ENCODE measurements at regions not wholly inside any gene's neighbourhood (a gene's known extent, or its start where the extent isn't known, plus 50 kb on each side); places are given as distances from the start of the nearest gene placed in this dataset.
"Not testable (repeated sequence)": the region's sequence is repeated elsewhere in the genome, so short reads cannot be mapped to it uniquely, and the experiment has no call there.

GRCh38 chr3:195989921-195990840, 81.8 kb upstream of the TNK2 start:
- DNase-seq (peak; percentile 92 to 98 (median 97)), ATAC-seq (peak; percentile 85 to 93 (median 88))
- H3K36me3 ChIP-seq; H3K4me1 ChIP-seq; H3K9me3 ChIP-seq; intact Hi-C loops (cut with DNase I); H3K27me3 ChIP-seq: not testable (repeated sequence)
- peak overlapping the region; percentile 66 to 93 (median 82) for H3K27ac ChIP-seq
- WGBS (ENCODE audit: insufficient coverage, low coverage, low lambda C conversion rate, missing lambda C conversion rate), result 7% methylated on average over 4 of the region's 107 CpGs
- H3K4me3 ChIP-seq, result peak overlapping the region; percentile 72 to 77 (median 75)
- TF ChIP-seq POLR2A (IDR thresholded peaks at IDR 0.05), result peak; percentile 58

GRCh38 chr3:195989197-195989920, 81.0 kb upstream of the TNK2 start:
- ATAC-seq (peak; percentile 76 to 82 (median 77)), DNase-seq (peak; percentile 73 to 77 (median 75))
- H3K4me1 ChIP-seq; H3K36me3 ChIP-seq; intact Hi-C loops (cut with DNase I); H3K9me3 ChIP-seq; H3K27me3 ChIP-seq: not testable (repeated sequence)
- no CpG with 5 or more reads among the region's 46 CpGs for whole genome bisulfite sequencing (ENCODE audit: insufficient coverage, low coverage, low lambda C conversion rate, missing lambda C conversion rate)
- Histone ChIP-seq H3K27ac (peak overlapping the region in 2 of 3 donors; percentile 82 to 93), H3K4me3 (peak overlapping the region; percentile 72 to 77 (median 75))

- DNase-seq; ATAC-seq; H3K27ac ChIP-seq; intact Hi-C loops (cut with DNase I); H3K4me3 ChIP-seq; H3K9me3 ChIP-seq; H3K4me1 ChIP-seq; H3K27me3 ChIP-seq: not testable (repeated sequence)
- WGBS (ENCODE audit: insufficient coverage, low coverage, low lambda C conversion rate, missing lambda C conversion rate), result 90% methylated on average over 2 of the region's 7 CpGs
- H3K36me3 ChIP-seq, result peaks cover 0 to 14% (median 0%) of the 10 kb centered on the region in 4 donors
Observed at GRCh38 chr3:195988764-195989163, 80.4 kb upstream of the TNK2 start.

- H3K4me1 ChIP-seq; H3K9me3 ChIP-seq; ATAC-seq; H3K27ac ChIP-seq; DNase-seq; H3K4me3 ChIP-seq; intact Hi-C loops (cut with DNase I); H3K27me3 ChIP-seq: not testable (repeated sequence)
- peaks cover 0 to 22% (median 4%) of the 10 kb centered on the region in 4 donors for H3K36me3 ChIP-seq
- 64% methylated on average over 4 of the region's 8 CpGs for WGBS (ENCODE audit: insufficient coverage, low coverage, low lambda C conversion rate, missing lambda C conversion rate)
Observed at GRCh38 chr3:195987001-195987400, 78.7 kb upstream of the TNK2 start.

GRCh38 chr3:195986576-195986975, 78.2 kb upstream of the TNK2 start:
- H3K9me3 ChIP-seq; H3K27me3 ChIP-seq; intact Hi-C loops (cut with DNase I); H3K4me1 ChIP-seq; H3K4me3 ChIP-seq; DNase-seq; H3K27ac ChIP-seq; ATAC-seq: not testable (repeated sequence)
- H3K36me3 ChIP-seq, result peaks cover 0 to 25% (median 6%) of the 10 kb centered on the region in 4 donors
- WGBS (ENCODE audit: insufficient coverage, low coverage, low lambda C conversion rate, missing lambda C conversion rate), result no CpG with 5 or more reads among the region's 4 CpGs

- 83% methylated on average over 1 of the region's 11 CpGs for WGBS (ENCODE audit: insufficient coverage, low coverage, low lambda C conversion rate, missing lambda C conversion rate)
- not testable (repeated sequence) for DNase-seq, ATAC-seq
Observed at GRCh38 chr3:195985348-195985920, 77.1 kb upstream of the TNK2 start.

GRCh38 chr3:195984392-195985030, 76.2 kb upstream of the TNK2 start:
- 80% methylated on average over 1 of the region's 12 CpGs for WGBS (ENCODE audit: insufficient coverage, low coverage, low lambda C conversion rate, missing lambda C conversion rate)
- H3K27ac ChIP-seq; intact Hi-C loops (cut with DNase I); H3K4me3 ChIP-seq; H3K4me1 ChIP-seq; ATAC-seq; H3K27me3 ChIP-seq; H3K9me3 ChIP-seq; DNase-seq: not testable (repeated sequence)
- H3K36me3 ChIP-seq, result peaks cover 0 to 32% (median 6%) of the 10 kb centered on the region in 4 donors

More at GRCh38 chr3:195985348-195985920, 77.1 kb upstream of the TNK2 start:
- intact Hi-C loops (cut with DNase I); H3K27ac ChIP-seq; H3K9me3 ChIP-seq; H3K4me3 ChIP-seq; H3K27me3 ChIP-seq; H3K4me1 ChIP-seq: not testable (repeated sequence)
- peaks cover 0 to 25% (median 6%) of the 10 kb centered on the region in 4 donors for H3K36me3 ChIP-seq

GRCh38 chr3:195983880-195984279, 75.5 kb upstream of the TNK2 start:
- H3K27me3 ChIP-seq; H3K27ac ChIP-seq; intact Hi-C loops (cut with DNase I); H3K4me3 ChIP-seq; H3K4me1 ChIP-seq; H3K9me3 ChIP-seq: not testable (repeated sequence)
- WGBS (ENCODE audit: insufficient coverage, low coverage, low lambda C conversion rate, missing lambda C conversion rate), result no CpG with 5 or more reads among the region's 16 CpGs
- peak; percentile 20 to 69 (median 40) for ATAC-seq
- DNase-seq, result peak in 1 of 3 donors; percentile 53
- H3K36me3 ChIP-seq, result peaks cover 0 to 36% (median 8%) of the 10 kb centered on the region in 4 donors

- ATAC-seq; intact Hi-C loops (cut with DNase I); H3K4me1 ChIP-seq; H3K27me3 ChIP-seq; H3K4me3 ChIP-seq; H3K27ac ChIP-seq; DNase-seq; H3K9me3 ChIP-seq: not testable (repeated sequence)
- WGBS (ENCODE audit: insufficient coverage, low coverage, low lambda C conversion rate, missing lambda C conversion rate), result 95% methylated on average over 4 of the region's 17 CpGs
- H3K36me3 ChIP-seq, result peaks cover 0 to 45% (median 10%) of the 10 kb centered on the region in 4 donors
Observed at GRCh38 chr3:195982754-195983153, 74.4 kb upstream of the TNK2 start.

- H3K4me1 ChIP-seq; H3K27ac ChIP-seq; intact Hi-C loops (cut with DNase I); DNase-seq; H3K9me3 ChIP-seq; H3K4me3 ChIP-seq; H3K27me3 ChIP-seq; ATAC-seq: not testable (repeated sequence)
- 72% methylated on average over 5 of the region's 7 CpGs for WGBS (ENCODE audit: insufficient coverage, low coverage, low lambda C conversion rate, missing lambda C conversion rate)
- H3K36me3 ChIP-seq, result peaks cover 0 to 46% (median 11%) of the 10 kb centered on the region in 4 donors
Observed at GRCh38 chr3:195981778-195982177, 73.4 kb upstream of the TNK2 start.
